Body of pancreas (tissue), 4 donors: ENCODE measurements at regions not wholly inside any gene's neighbourhood (a gene's known extent, or its start where the extent isn't known, plus 50 kb on each side); places are given as distances from the start of the nearest gene placed in this dataset.

Source experiments
- ATAC-seq: fragments of 150-250 bp; one replicate; pipeline ENCODE4 v1.9.1; 2016
- DNase-seq, 4 donors: peaks; one replicate each; pipeline ENCODE4 v3.0.0-alpha.2; 2019
- H3K27ac ChIP-seq, 4 donors: fragments of 200-600 bp; sonication (generic); 1 replicate in 3 of 4; 2 replicates in 1 of 4; pipeline versions ENCODE4 v1.5.1 to v1.6.1; 2016 to 2019; ENCODE audit warnings: mild to moderate bottlenecking in 1 of 4, mixed read lengths in 1 of 4, moderate library complexity in 1 of 4
- H3K27me3 ChIP-seq, 2 donors: fragments of 200-600 bp; sonication (generic); one replicate each; pipeline ENCODE4 v1.6.0; 2016; ENCODE audit warnings: mild to moderate bottlenecking in 1 of 2
- H3K36me3 ChIP-seq, 2 donors: fragments of 200-600 bp; sonication (generic); replicated peaks in 1 of 2; 2 replicates each; pipeline ENCODE4 v1.5.1; 2016; ENCODE audit warnings: low read depth in 2 of 2; ENCODE audit not compliant: insufficient read depth in 1 of 2
- H3K4me1 ChIP-seq: fragments of 200-600 bp; sonication (generic); one replicate; pipeline ENCODE4 v1.6.0; 2016
- H3K4me3 ChIP-seq, 2 donors: fragments of 200-600 bp; sonication (generic); 1 replicate in 1 of 2; 2 replicates in 1 of 2; pipeline ENCODE4 v1.5.1; 2016 to 2019
- H3K9me3 ChIP-seq, 3 donors: fragments of 200-600 bp; sonication (generic); 1 replicate in 2 of 3; 2 replicates in 1 of 3; pipeline ENCODE4 v1.5.1; 2016
- POLR2A ChIP-seq, 3 donors: fragments of 450-650 bp; IDR thresholded peaks; one replicate each; pipeline ENCODE4 v1.6.1; 2016; ENCODE audit warnings: antibody characterized with exemption in 3 of 3, mild to moderate bottlenecking in 2 of 3
- WGBS, 2 donors: methylation state at CpG; one replicate each; pipeline ENCODE4 v1.1.5; 2017; 5-methylcytosine and 5-hydroxymethylcytosine counted together
- intact Hi-C: fragments of 100-400 bp; cut with DNase I; formaldehyde crosslinking; loops from one replicate; pipeline ENCODE4 v1.15.1; 2023
- TF ChIP-seq, protein P1 (sequence below), 7 experiments: fragments of 450-650 bp in 4 of 7; fragments of 200-600 bp in 3 of 7; sonication (generic) in 3 of 7; IDR thresholded peaks; one replicate each; pipeline ENCODE4 v1.5.1; 2016 to 2019; ENCODE audit warnings: antibody characterized with exemption in 7 of 7

DNA sequence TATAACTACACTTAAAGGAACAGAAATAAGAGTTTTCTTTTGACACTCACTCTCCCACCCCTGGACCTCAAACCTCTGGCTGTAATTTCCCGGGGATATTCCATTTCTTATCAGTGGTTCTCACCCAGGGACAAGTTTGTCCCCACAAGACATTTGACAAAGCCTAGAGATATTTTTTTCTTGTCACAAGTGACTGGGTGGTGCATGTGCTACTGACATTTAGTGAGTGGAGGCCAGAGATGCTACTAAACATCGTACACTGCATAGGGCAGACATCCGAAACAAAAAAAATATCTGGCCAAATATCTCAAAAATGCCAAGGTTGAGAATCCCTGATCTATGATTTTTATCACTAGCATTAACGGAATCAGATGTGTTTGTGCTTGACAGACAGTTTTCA, 168.0 kb upstream of the FRMD4B start:
- no peaks in the 10 kb centered on the region for H3K36me3 ChIP-seq
- no peak overlapping the region for H3K27ac ChIP-seq
- TF ChIP-seq, protein P1, sequence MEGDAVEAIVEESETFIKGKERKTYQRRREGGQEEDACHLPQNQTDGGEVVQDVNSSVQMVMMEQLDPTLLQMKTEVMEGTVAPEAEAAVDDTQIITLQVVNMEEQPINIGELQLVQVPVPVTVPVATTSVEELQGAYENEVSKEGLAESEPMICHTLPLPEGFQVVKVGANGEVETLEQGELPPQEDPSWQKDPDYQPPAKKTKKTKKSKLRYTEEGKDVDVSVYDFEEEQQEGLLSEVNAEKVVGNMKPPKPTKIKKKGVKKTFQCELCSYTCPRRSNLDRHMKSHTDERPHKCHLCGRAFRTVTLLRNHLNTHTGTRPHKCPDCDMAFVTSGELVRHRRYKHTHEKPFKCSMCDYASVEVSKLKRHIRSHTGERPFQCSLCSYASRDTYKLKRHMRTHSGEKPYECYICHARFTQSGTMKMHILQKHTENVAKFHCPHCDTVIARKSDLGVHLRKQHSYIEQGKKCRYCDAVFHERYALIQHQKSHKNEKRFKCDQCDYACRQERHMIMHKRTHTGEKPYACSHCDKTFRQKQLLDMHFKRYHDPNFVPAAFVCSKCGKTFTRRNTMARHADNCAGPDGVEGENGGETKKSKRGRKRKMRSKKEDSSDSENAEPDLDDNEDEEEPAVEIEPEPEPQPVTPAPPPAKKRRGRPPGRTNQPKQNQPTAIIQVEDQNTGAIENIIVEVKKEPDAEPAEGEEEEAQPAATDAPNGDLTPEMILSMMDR (IDR thresholded peaks at IDR 0.05) = no peak
- TF ChIP-seq POLR2A (IDR thresholded peaks at IDR 0.05) = no peak
- no peak for DNase-seq
- peaks cover 40% of the 10 kb centered on the region for H3K4me1 ChIP-seq
- WGBS, 2 donors = 23 to 28% methylated on average over 4 of the region's 4 CpGs
- no peaks in the 10 kb centered on the region for H3K9me3 ChIP-seq
- intact Hi-C loops = no loop called here
- ATAC-seq = peak; percentile 30
- H3K27me3 ChIP-seq = no peaks in the 10 kb centered on the region
- H3K4me3 ChIP-seq = no peak overlapping the region

DNA sequence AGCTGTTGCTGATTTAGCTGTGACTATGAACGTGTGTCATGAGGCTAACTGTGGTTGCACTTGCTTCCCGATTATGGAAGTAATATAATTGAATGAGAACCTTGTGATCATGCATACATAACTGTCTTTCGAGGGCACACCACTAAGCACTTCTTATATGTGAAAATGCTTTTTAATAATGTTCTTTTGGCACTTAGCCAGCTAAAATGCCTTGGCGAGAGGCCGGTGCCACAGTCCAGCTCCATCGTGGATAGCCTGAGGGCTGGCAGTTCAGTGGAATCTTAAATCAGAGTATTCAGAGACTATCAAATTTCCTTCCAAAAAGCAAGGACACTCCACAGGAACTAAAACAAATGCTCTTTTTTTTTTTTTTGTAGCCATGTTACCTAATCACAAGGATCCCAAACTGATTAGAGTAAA, 161.6 kb upstream of the FRMD4B start:
- DNase-seq = no peak
- Histone ChIP-seq H3K9me3 (no peaks in the 10 kb centered on the region), H3K27me3 (peaks cover 0 to 3% of the 10 kb centered on the region in 2 donors), H3K4me3 (no peak overlapping the region), H3K4me1 (peaks cover 25% of the 10 kb centered on the region), H3K36me3 (no peaks in the 10 kb centered on the region), H3K27ac (no peak overlapping the region)
- WGBS, 2 donors = 57 to 75% methylated on average over 6 of the region's 6 CpGs
- no peak for ATAC-seq
- intact Hi-C loops = no loop called here
- TF ChIP-seq POLR2A (IDR thresholded peaks at IDR 0.05) = no peak
- TF ChIP-seq, protein P1 (IDR thresholded peaks at IDR 0.05) = no peak

DNA sequence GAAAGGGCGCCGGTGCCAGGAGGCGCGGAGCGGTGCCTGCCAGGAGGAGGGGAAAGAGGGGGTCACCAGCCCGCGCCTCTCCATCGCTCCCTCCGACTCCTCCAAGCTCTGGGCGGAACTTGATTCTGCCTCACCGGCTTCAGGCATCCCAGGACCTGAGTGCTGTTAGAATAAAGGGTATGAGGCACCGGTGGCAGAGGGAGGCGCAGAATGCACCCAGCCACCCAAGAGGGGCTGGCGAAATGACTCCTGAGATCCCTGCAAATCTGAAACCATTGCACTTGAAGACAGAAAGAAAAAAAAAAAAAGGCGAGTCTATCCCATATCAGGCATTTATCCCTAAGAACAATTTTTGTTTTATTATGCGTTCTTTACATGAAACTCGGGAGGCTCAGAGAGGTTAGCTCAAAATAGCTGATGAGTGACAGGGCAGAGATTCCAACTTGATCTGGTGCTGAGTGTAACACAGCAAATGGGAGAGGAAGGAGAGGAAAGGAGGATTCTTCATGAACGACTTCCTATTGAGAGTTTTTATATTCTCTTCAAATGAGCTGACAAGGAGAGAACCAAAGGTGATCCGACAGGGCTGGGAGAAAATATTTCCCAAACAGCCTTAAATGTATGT, 157.0 kb upstream of the FRMD4B start:
- Histone ChIP-seq H3K4me1 (peaks cover 16% of the 10 kb centered on the region), H3K27me3 (peaks cover 0 to 6% of the 10 kb centered on the region in 2 donors), H3K36me3 (no peaks in the 10 kb centered on the region), H3K27ac (no peak overlapping the region), H3K4me3 (peak overlapping the region in 1 of 2 donors; percentile 11), H3K9me3 (no peaks in the 10 kb centered on the region)
- ATAC-seq (no peak), DNase-seq (no peak)
- no peak for TF ChIP-seq POLR2A (IDR thresholded peaks at IDR 0.05)
- TF ChIP-seq, protein P1 (IDR thresholded peaks at IDR 0.05) = no peak
- 10 to 22% methylated on average over 13 to 19 of the region's 19 CpGs for WGBS, 2 donors
- intact Hi-C loops = no loop called here

GRCh38 chr3:69542089-69542804, 156.4 kb upstream of the FRMD4B start:
- Histone ChIP-seq H3K36me3 (no peaks in the 10 kb centered on the region), H3K27me3 (peaks cover 0 to 6% of the 10 kb centered on the region in 2 donors), H3K9me3 (no peaks in the 10 kb centered on the region), H3K27ac (no peak overlapping the region), H3K4me1 (peaks cover 16% of the 10 kb centered on the region), H3K4me3 (peak overlapping the region in 1 of 2 donors; percentile 11)
- DNase-seq = peak in 1 of 4 donors; percentile 21
- TF ChIP-seq, protein P1 (IDR thresholded peaks at IDR 0.05) = no peak
- no peak for TF ChIP-seq POLR2A (IDR thresholded peaks at IDR 0.05)
- 0 to 1% methylated on average over 27 to 72 of the region's 75 CpGs for WGBS, 2 donors
- ATAC-seq = no peak
- intact Hi-C loops = no loop called here
